ENCODE measurements at regions not wholly inside any gene's neighbourhood (a gene's known extent, or its start where the extent isn't known, plus 50 kb on each side); places are given as distances from the start of the nearest gene placed in this dataset.

DNA sequence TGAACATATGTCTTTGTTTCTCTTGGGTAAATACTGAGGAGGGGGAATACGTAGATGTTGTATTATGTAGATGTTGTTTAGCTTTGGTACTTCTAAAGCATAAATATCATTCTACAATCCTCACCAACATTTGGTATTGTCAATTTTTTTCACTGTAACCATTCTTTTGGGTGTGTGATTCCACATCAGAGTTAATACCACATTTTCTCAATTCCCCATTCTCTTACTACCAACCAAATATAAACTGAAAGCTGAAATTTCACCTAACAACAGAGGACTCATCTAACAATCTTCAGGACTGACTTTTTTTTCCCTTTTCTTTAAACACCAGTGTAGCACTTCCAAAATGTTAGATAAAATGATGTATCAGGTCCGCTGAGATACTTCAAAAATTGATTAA lies 120.7 kb upstream of the RIOK3 start:
- H3K4me3 ChIP-seq (ENCODE audit: control insufficient read depth, low read depth, low read length): no peak overlapping the region
- TF ChIP-seq, protein P1, sequence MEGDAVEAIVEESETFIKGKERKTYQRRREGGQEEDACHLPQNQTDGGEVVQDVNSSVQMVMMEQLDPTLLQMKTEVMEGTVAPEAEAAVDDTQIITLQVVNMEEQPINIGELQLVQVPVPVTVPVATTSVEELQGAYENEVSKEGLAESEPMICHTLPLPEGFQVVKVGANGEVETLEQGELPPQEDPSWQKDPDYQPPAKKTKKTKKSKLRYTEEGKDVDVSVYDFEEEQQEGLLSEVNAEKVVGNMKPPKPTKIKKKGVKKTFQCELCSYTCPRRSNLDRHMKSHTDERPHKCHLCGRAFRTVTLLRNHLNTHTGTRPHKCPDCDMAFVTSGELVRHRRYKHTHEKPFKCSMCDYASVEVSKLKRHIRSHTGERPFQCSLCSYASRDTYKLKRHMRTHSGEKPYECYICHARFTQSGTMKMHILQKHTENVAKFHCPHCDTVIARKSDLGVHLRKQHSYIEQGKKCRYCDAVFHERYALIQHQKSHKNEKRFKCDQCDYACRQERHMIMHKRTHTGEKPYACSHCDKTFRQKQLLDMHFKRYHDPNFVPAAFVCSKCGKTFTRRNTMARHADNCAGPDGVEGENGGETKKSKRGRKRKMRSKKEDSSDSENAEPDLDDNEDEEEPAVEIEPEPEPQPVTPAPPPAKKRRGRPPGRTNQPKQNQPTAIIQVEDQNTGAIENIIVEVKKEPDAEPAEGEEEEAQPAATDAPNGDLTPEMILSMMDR (conservative IDR thresholded peaks at IDR 0.05; ENCODE audit: control insufficient read depth, insufficient read depth, low read depth, low read length): no peak
- no peak for DNase-seq (ENCODE audit: low read depth)

DNA sequence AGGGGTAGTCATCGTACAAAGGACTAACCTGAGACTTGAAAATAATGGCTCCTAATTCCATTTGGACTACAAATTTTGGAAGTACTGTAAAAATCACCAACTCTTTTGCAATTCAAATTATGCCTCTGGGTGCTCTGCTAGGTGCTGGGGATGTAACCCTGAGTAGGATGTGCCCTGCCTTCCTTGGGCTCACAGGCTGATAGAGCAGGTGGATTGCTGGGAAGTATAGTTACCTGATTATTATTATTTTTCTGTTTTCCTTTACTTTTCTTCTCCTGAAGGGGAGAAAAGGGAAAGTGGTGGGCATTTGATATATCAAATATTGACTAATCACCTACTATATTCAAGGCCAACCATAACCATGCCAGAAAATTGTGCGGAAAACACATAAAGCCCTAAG lies 119.3 kb upstream of the RIOK3 start:
- H3K4me3 ChIP-seq (ENCODE audit: control insufficient read depth, low read depth, low read length): no peak overlapping the region
- DNase-seq (ENCODE audit: low read depth): no peak
- TF ChIP-seq, protein P1 (conservative IDR thresholded peaks at IDR 0.05; ENCODE audit: control insufficient read depth, insufficient read depth, low read depth, low read length): no peak

DNA sequence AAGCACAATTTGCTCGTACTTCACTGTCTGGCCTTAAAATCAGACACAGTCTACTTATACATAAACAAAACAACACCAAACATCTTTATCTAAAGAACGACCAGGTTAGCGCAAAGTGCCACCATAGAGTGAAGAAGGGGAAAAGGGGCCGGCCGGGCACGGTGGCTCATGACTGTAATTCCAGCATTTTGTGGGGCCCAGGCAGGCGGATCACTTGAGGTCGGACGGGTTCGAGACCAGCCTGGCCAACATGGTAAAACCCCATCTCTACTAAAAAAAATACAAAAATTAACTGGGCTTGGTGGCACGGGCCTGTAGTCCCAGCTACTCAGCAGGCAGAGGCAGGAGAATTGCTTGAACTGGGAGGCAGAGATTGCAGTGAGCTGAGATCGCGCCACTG lies 118.5 kb upstream of the RIOK3 start:
- DNase-seq (ENCODE audit: low read depth): no peak
- H3K4me3 ChIP-seq (ENCODE audit: control insufficient read depth, low read depth, low read length): no peak overlapping the region
- TF ChIP-seq, protein P1 (conservative IDR thresholded peaks at IDR 0.05; ENCODE audit: control insufficient read depth, insufficient read depth, low read depth, low read length): no peak

DNA sequence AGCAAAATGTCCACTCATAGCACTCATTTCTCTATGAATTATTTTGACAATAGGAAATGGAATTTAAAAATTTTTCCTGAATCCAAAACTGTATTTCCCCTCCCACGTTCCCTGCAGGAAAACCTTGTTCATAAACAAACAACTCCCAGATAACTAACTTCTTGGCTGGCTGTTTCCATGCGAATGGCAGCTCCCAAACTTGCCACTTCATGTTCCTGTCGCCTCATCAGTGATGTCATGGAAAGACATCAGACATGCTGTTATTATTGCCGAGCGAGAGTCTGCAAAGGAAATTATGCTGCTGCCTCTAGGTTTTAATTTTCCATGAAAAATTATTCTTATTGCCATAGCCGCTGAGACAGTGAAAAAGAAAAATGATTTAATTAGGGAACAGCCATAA lies 117.0 kb upstream of the RIOK3 start:
- H3K4me3 ChIP-seq (ENCODE audit: control insufficient read depth, low read depth, low read length): no peak overlapping the region
- DNase-seq (ENCODE audit: low read depth): peak; percentile 12
- TF ChIP-seq, protein P1 (conservative IDR thresholded peaks at IDR 0.05; ENCODE audit: control insufficient read depth, insufficient read depth, low read depth, low read length): no peak

DNA sequence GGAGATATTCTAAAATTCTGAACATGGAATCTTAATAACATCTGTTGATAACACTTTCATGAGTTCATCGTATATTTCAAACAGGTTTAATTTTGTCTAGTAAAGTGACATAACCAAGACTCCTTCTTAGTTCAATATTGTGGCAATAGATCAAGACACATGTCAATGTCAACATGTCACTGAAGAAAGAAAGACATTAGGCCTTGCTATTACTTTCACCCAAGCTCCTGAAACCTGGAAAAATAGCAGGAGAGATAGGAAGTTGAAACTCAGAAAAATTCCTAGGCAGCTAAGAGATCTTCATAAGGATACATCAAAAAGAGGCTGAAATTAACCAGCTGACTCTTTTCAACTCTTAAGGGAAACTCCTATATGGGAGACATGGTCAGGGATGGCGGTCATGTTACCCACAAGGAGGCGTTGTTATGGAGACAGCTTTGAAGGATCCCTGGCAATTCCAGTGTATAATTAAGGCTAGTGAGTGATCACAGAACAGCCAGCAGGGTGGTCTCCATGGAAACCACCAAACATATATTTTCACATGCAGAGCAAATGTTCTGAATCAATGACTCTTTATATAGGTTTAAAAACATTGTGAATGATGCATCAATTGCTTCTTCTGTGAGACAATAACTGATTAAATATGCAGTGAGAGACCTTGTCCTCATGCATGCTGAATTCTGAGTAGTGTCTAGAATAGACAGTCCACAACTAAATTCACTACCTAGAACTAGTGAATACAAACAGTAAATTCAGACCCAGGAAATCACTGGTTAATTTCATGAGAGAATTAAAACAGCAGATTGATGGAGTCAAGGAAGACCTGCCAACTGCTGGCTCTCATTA lies 115.3 kb upstream of the RIOK3 start:
- TF ChIP-seq, protein P1 (conservative IDR thresholded peaks at IDR 0.05; ENCODE audit: control insufficient read depth, insufficient read depth, low read depth, low read length): no peak
- peak; percentile 36 for DNase-seq (ENCODE audit: low read depth)
- no peak overlapping the region for H3K4me3 ChIP-seq (ENCODE audit: control insufficient read depth, low read depth, low read length)

DNA sequence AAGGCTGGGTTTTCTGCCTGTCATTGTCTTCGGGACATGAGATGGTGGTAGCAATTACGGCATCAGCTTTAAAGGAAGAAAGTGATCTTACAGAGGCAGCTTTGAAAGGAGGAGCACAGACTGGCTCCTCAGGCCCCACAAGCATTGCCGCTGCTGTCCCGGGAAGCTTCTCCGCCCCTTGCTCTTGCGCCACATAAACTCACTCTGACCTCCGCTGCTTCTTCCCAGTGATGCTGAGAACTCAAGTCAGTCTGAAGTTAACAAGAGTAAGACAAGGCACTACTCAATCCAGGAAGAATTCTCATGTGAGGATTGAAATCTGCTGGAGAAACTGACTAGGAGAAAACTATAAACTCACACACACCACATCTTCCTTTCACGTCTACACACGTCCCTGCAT lies 112.4 kb upstream of the RIOK3 start:
- TF ChIP-seq, protein P1 (conservative IDR thresholded peaks at IDR 0.05; ENCODE audit: control insufficient read depth, insufficient read depth, low read depth, low read length): no peak
- peak; percentile 57 for DNase-seq (ENCODE audit: low read depth)
- no peak overlapping the region for H3K4me3 ChIP-seq (ENCODE audit: control insufficient read depth, low read depth, low read length)
